ENCODE measurements at regions not wholly inside any gene's neighbourhood (a gene's known extent, or its start where the extent isn't known, plus 50 kb on each side); places are given as distances from the start of the nearest gene placed in this dataset.

DNA sequence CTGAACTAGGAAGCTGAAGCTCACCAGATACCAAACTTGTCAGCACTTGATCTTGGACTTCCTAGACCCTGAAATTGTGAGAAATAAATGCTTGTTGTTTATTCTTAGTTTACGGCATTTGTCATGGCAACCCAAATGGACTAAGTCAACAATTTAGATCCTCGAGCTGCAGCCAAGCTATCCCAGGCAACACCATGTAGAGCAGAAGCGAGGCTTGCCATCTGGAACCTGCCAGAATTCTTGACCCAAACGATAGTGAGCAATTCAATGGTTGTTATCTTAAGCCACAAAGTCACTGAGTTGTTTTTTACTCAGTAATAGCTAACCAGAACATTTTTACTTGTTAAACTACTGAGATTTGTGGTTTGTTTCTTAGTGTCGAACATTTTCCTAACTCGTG is 458.5 kb upstream of the FLRT2 start:
- TF ChIP-seq, protein P1, sequence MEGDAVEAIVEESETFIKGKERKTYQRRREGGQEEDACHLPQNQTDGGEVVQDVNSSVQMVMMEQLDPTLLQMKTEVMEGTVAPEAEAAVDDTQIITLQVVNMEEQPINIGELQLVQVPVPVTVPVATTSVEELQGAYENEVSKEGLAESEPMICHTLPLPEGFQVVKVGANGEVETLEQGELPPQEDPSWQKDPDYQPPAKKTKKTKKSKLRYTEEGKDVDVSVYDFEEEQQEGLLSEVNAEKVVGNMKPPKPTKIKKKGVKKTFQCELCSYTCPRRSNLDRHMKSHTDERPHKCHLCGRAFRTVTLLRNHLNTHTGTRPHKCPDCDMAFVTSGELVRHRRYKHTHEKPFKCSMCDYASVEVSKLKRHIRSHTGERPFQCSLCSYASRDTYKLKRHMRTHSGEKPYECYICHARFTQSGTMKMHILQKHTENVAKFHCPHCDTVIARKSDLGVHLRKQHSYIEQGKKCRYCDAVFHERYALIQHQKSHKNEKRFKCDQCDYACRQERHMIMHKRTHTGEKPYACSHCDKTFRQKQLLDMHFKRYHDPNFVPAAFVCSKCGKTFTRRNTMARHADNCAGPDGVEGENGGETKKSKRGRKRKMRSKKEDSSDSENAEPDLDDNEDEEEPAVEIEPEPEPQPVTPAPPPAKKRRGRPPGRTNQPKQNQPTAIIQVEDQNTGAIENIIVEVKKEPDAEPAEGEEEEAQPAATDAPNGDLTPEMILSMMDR (IDR thresholded peaks at IDR 0.05), result no peak
- TF ChIP-seq TCF7L2 (IDR thresholded peaks at IDR 0.05; ENCODE audit: low read depth, low read length), result no peak
- TF ChIP-seq, protein P2, sequence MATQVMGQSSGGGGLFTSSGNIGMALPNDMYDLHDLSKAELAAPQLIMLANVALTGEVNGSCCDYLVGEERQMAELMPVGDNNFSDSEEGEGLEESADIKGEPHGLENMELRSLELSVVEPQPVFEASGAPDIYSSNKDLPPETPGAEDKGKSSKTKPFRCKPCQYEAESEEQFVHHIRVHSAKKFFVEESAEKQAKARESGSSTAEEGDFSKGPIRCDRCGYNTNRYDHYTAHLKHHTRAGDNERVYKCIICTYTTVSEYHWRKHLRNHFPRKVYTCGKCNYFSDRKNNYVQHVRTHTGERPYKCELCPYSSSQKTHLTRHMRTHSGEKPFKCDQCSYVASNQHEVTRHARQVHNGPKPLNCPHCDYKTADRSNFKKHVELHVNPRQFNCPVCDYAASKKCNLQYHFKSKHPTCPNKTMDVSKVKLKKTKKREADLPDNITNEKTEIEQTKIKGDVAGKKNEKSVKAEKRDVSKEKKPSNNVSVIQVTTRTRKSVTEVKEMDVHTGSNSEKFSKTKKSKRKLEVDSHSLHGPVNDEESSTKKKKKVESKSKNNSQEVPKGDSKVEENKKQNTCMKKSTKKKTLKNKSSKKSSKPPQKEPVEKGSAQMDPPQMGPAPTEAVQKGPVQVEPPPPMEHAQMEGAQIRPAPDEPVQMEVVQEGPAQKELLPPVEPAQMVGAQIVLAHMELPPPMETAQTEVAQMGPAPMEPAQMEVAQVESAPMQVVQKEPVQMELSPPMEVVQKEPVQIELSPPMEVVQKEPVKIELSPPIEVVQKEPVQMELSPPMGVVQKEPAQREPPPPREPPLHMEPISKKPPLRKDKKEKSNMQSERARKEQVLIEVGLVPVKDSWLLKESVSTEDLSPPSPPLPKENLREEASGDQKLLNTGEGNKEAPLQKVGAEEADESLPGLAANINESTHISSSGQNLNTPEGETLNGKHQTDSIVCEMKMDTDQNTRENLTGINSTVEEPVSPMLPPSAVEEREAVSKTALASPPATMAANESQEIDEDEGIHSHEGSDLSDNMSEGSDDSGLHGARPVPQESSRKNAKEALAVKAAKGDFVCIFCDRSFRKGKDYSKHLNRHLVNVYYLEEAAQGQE (IDR thresholded peaks at IDR 0.05; ENCODE audit: insufficient read depth in 1 of 2, low read depth in 2 of 2, low read length in 1 of 2), result no peak
- no peak for TF ChIP-seq POLR2AphosphoS5 (IDR thresholded peaks at IDR 0.05; ENCODE audit: low read depth, low read length)
- TF ChIP-seq SIN3A (IDR thresholded peaks at IDR 0.05; ENCODE audit: borderline replicate concordance, insufficient read depth, low read depth, low read length), result no peak
